ENCODE measurements at regions not wholly inside any gene's neighbourhood (a gene's known extent, or its start where the extent isn't known, plus 50 kb on each side); places are given as distances from the start of the nearest gene placed in this dataset.

DNA sequence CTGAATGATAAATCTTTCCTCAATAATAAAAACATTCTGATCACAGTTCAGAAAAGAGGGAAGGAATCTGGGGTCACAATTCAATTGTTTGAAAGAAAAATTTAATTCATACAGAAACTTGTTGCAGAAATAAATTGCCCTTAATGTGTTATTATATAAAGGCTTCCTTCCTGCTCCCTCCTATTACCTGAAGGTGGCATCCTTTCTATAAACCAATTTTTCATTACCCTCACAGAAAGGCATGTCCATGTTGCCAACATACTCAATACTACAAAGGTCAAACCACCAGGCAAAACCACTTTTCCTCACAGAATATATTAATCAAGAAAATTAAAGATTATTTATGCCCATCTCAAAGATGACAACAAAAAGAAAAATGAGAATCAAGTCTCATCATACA, 194.3 kb upstream of the CT83 start:
- intact Hi-C loops (cut with micrococcal nuclease) = no loop called here
- no peaks in the 10 kb centered on the region for H3K27me3 Mint-ChIP-seq (ENCODE audit: insufficient read depth)
- H3K4me1 Mint-ChIP-seq (ENCODE audit: low read depth) = no peaks in the 10 kb centered on the region
- no peak overlapping the region for H3K27ac Mint-ChIP-seq
- H3K36me3 Mint-ChIP-seq (ENCODE audit: low read depth) = no peaks in the 10 kb centered on the region
- H3K9me3 Mint-ChIP-seq = no peaks in the 10 kb centered on the region
- DNase-seq (ENCODE audit: low spot score) = no peak
- no peak overlapping the region for H3K4me3 Mint-ChIP-seq

DNA sequence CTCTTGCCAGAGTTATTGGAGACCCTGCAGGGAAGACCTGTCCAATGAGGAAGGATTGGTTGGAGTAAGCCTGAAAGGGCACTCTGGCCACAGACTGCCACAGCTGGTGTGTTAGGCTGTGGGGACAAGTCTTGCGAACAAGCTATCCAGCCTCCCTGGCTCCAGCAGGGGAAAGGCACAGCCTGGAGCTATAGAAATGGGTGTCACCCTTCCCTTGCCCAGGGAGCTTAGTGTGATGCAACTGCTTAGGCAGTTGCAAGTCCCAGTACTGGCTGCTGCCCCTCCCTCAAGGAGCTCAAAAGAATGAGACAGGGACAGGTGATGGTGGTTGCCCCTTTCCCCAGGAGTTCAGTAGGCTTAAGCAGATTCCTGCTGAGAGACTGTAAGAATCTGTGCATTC, 165.7 kb upstream of the CT83 start:
- Mint-ChIP-seq H3K27ac (no peak overlapping the region), H3K4me1 (ENCODE audit: low read depth) (no peaks in the 10 kb centered on the region), H3K27me3 (ENCODE audit: insufficient read depth) (no peaks in the 10 kb centered on the region), H3K36me3 (ENCODE audit: low read depth) (no peaks in the 10 kb centered on the region), H3K4me3 (no peak overlapping the region), H3K9me3 (peaks cover 4% of the 10 kb centered on the region)
- DNase-seq (ENCODE audit: low spot score) = no peak
- intact Hi-C loops (cut with micrococcal nuclease) = no loop called here

GRCh38 chrX:116618546-116618945, 155.8 kb upstream of the CT83 start:
- no peaks in the 10 kb centered on the region for H3K36me3 Mint-ChIP-seq (ENCODE audit: low read depth)
- no peaks in the 10 kb centered on the region for H3K27me3 Mint-ChIP-seq (ENCODE audit: insufficient read depth)
- no peaks in the 10 kb centered on the region for H3K4me1 Mint-ChIP-seq (ENCODE audit: low read depth)
- no peak overlapping the region for H3K4me3 Mint-ChIP-seq
- H3K27ac Mint-ChIP-seq = no peak overlapping the region
- intact Hi-C loops (cut with micrococcal nuclease) = no loop called here
- DNase-seq (ENCODE audit: low spot score) = no peak
- no peaks in the 10 kb centered on the region for H3K9me3 Mint-ChIP-seq

GRCh38 chrX:116607776-116608175, 145.0 kb upstream of the CT83 start:
- H3K27ac Mint-ChIP-seq = no peak overlapping the region
- H3K9me3 Mint-ChIP-seq = no peaks in the 10 kb centered on the region
- H3K4me3 Mint-ChIP-seq = no peak overlapping the region
- H3K4me1 Mint-ChIP-seq (ENCODE audit: low read depth) = no peaks in the 10 kb centered on the region
- no peak for DNase-seq (ENCODE audit: low spot score)
- no peaks in the 10 kb centered on the region for H3K36me3 Mint-ChIP-seq (ENCODE audit: low read depth)
- intact Hi-C loops (cut with micrococcal nuclease) = no loop called here
- no peaks in the 10 kb centered on the region for H3K27me3 Mint-ChIP-seq (ENCODE audit: insufficient read depth)

GRCh38 chrX:116605576-116605975, 142.8 kb upstream of the CT83 start:
- no peaks in the 10 kb centered on the region for H3K9me3 Mint-ChIP-seq
- H3K27ac Mint-ChIP-seq = no peak overlapping the region
- no peaks in the 10 kb centered on the region for H3K36me3 Mint-ChIP-seq (ENCODE audit: low read depth)
- H3K4me1 Mint-ChIP-seq (ENCODE audit: low read depth) = no peaks in the 10 kb centered on the region
- H3K27me3 Mint-ChIP-seq (ENCODE audit: insufficient read depth) = no peaks in the 10 kb centered on the region
- no peak overlapping the region for H3K4me3 Mint-ChIP-seq
- intact Hi-C loops (cut with micrococcal nuclease) = no loop called here
- no peak for DNase-seq (ENCODE audit: low spot score)

DNA sequence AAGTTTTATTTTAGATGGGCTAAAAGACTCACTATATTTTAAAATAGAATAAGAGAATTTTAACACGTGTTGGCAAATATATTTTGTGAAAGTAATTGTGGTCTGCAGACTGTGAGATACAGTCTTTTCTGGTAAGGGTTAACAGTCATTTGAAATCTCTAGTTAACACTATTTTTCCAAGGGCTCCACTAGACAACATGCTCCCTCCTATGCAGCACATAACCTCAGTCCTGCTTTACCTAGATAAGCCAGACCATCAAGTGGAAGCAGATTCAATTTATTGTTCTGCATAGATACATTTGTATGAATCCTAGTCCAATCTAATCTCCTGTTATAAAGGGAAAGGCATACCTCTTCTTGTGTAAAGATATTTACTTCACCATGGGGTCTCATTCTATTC, 133.2 kb upstream of the CT83 start:
- intact Hi-C loops (cut with micrococcal nuclease) = no loop called here
- Mint-ChIP-seq H3K27ac (no peak overlapping the region), H3K36me3 (ENCODE audit: low read depth) (no peaks in the 10 kb centered on the region), H3K27me3 (ENCODE audit: insufficient read depth) (no peaks in the 10 kb centered on the region), H3K4me3 (no peak overlapping the region), H3K9me3 (no peaks in the 10 kb centered on the region), H3K4me1 (ENCODE audit: low read depth) (no peaks in the 10 kb centered on the region)
- DNase-seq (ENCODE audit: low spot score) = no peak

All from activated T-helper 1 cell treated with anti-CD3 and anti-CD28 coated beads, Interleukin-12 subunit alpha, Interleukin-12 subunit beta, Interleukin-2, Interleukin-4 antibody, amounts not matched to agents 30 ng/mL and 10 ng/mL and 1 ng/mL, durations not matched to agents 14 hours and 24 hours and 36 hours (primary cell).